Erythroblast (primary cell): ENCODE measurements at regions not wholly inside any gene's neighbourhood (a gene's known extent, or its start where the extent isn't known, plus 50 kb on each side); places are given as distances from the start of the nearest gene placed in this dataset.

Source experiments
- GATA1 ChIP-seq: IDR thresholded peaks from 2 replicates; pipeline ENCODE4 v1.6.1; 2011; ENCODE audit warnings: low read depth, mild to moderate bottlenecking, control low read depth, low read length, moderate library complexity
- POLR2A ChIP-seq: IDR thresholded peaks from 2 replicates; pipeline ENCODE4 v1.6.1; 2011; ENCODE audit warnings: mild to moderate bottlenecking, low read length

DNA sequence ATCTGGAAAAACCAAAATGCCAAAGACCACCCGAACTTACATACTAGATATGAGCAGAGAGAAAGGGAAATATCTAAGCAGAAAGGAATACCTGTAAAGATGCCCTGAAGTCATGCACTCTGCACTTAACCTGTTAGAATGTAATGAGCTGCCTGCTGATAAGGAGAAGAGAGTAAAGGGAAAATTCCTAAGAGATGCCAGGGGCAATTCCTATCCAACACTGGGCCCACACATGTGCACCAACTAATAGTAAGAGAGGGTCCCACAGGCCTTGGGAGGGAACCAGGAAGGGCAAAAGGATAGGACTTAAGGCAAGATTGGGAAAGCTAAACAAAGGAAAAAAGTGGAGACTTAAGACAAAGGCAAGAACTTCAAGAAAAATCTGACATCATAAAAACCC lies 189.5 kb downstream of the NSUN3 start:
- TF ChIP-seq POLR2A (no peak), GATA1 (no peak)
